Stomach (tissue), 8 donors: ENCODE measurements at regions not wholly inside any gene's neighbourhood (a gene's known extent, or its start where the extent isn't known, plus 50 kb on each side); places are given as distances from the start of the nearest gene placed in this dataset.

Experiments
- DNase-seq, 2 donors: peaks; one replicate each; pipeline versions ENCODE4 v3.0.0 to v3.0.0-alpha.2; 2013 to 2019
- H3K27ac ChIP-seq, 5 donors: fragments of 200-600 bp in 4 of 5; sonication (generic) in 4 of 5; one replicate each; pipeline ENCODE4 v1.5.1; 2013 to 2019; ENCODE audit warnings: mild to moderate bottlenecking in 1 of 5, moderate library complexity in 1 of 5
- H3K27me3 ChIP-seq, 3 donors: fragments of 200-600 bp; sonication (generic); one replicate each; pipeline ENCODE4 v1.5.1; 2017 to 2019; ENCODE audit warnings: mixed run types in 1 of 3
- H3K36me3 ChIP-seq, 4 donors: fragments of 200-600 bp; sonication (generic); 1 replicate in 3 of 4; 2 replicates in 1 of 4; pipeline ENCODE4 v1.5.1; 2016 to 2019
- H3K4me1 ChIP-seq, 4 donors: fragments of 200-600 bp; sonication (generic); one replicate each; pipeline ENCODE4 v1.5.1; 2016 to 2019
- H3K4me3 ChIP-seq, 4 donors: fragments of 200-600 bp; sonication (generic) in 3 of 4; one replicate each; pipeline ENCODE4 v1.5.1; 2016 to 2019; ENCODE audit warnings: mild to moderate bottlenecking in 1 of 4
- H3K9me3 ChIP-seq, 4 donors: fragments of 200-600 bp; sonication (generic); one replicate each; pipeline ENCODE4 v1.5.1; 2016 to 2019
- CTCF ChIP-seq, 7 experiments: fragments of 450-650 bp in 4 of 7; fragments of 200-600 bp in 3 of 7; sonication (generic) in 3 of 7; IDR thresholded peaks; one replicate each; pipeline ENCODE4 v1.5.1; 2016 to 2019; ENCODE audit warnings: antibody characterized with exemption in 7 of 7, control low read depth in 2 of 7, mild to moderate bottlenecking in 1 of 7
- EP300 ChIP-seq: sonication (generic); formaldehyde crosslinking; IDR thresholded peaks from one replicate; pipeline ENCODE4 v1.6.1; 2017; ENCODE audit warnings: antibody characterized with exemption
- POLR2A ChIP-seq, 4 donors: fragments of 450-650 bp; IDR thresholded peaks; one replicate each; pipeline ENCODE4 v1.6.1; 2016; ENCODE audit warnings: antibody characterized with exemption in 4 of 4, control low read depth in 2 of 4, mild to moderate bottlenecking in 1 of 4, moderate library complexity in 1 of 4
- POLR2AphosphoS5 ChIP-seq, 3 donors: sonication (generic); formaldehyde crosslinking; IDR thresholded peaks; one replicate each; pipeline ENCODE4 v1.6.1; 2016; ENCODE audit warnings: antibody characterized with exemption in 3 of 3
- WGBS, 5 donors: extraction: QIAGEN DNeasy Blood & Tissue Kit in 3 of 5; methylation state at CpG; one replicate each; pipeline versions ENCODE4 v1.1.5 to v1.1.7; 2013 to 2018; 5-methylcytosine and 5-hydroxymethylcytosine counted together
- intact Hi-C: fragments of 100-400 bp; cut with DNase I; formaldehyde crosslinking; loops from one replicate; pipeline ENCODE4 v1.15.1; 2023; ENCODE audit warnings: low total_unique reads
- donor health status: healthy with polysubstance abuse.
- donor health status: Bipolar disorder and iron deficiency.
- donor health status: healthy.

- intact Hi-C loops: no loop called here
- DNase-seq: no peak
- Histone ChIP-seq H3K27me3 (no peaks in the 10 kb centered on the region), H3K4me1 (peaks cover 0 to 12% (median 0%) of the 10 kb centered on the region in 4 donors), H3K9me3 (no peaks in the 10 kb centered on the region), H3K4me3 (no peak overlapping the region), H3K27ac (no peak overlapping the region), H3K36me3 (no peaks in the 10 kb centered on the region)
- 58 to 72% (median 60%) methylated on average over 5 of the region's 5 CpGs for WGBS, 5 donors
- TF ChIP-seq CTCF (IDR thresholded peaks at IDR 0.05) (no peak), EP300 (no peak), POLR2AphosphoS5 (IDR thresholded peaks at IDR 0.05) (no peak), POLR2A (IDR thresholded peaks at IDR 0.05) (no peak)
These were observed 78.2 kb upstream of the VEPH1 start for GRCh38 chr3:157581371-157581770.

GRCh38 chr3:157578181-157578580 lies 75.0 kb upstream of the VEPH1 start:
- no peak overlapping the region for H3K4me3 ChIP-seq
- no peaks in the 10 kb centered on the region for H3K36me3 ChIP-seq
- H3K27ac ChIP-seq: no peak overlapping the region
- intact Hi-C loops: no loop called here
- no peaks in the 10 kb centered on the region for H3K27me3 ChIP-seq
- no peaks in the 10 kb centered on the region for H3K9me3 ChIP-seq
- TF ChIP-seq CTCF (IDR thresholded peaks at IDR 0.05) (no peak), EP300 (no peak), POLR2A (IDR thresholded peaks at IDR 0.05) (no peak), POLR2AphosphoS5 (IDR thresholded peaks at IDR 0.05) (no peak)
- peaks cover 0 to 24% (median 0%) of the 10 kb centered on the region in 4 donors for H3K4me1 ChIP-seq
- no peak for DNase-seq
- WGBS, 5 donors: 60 to 87% (median 80%) methylated on average over 3 of the region's 3 CpGs

- H3K27me3 ChIP-seq: no peaks in the 10 kb centered on the region
- no peaks in the 10 kb centered on the region for H3K36me3 ChIP-seq
- no peak overlapping the region for H3K4me3 ChIP-seq
- no peaks in the 10 kb centered on the region for H3K9me3 ChIP-seq
- TF ChIP-seq POLR2A (IDR thresholded peaks at IDR 0.05): no peak
- intact Hi-C loops: no loop called here
- peak overlapping the region in 3 of 5 donors; percentile 29 to 65 (median 42) for H3K27ac ChIP-seq
- WGBS, 5 donors: 18 to 47% (median 33%) methylated on average over 3 of the region's 3 CpGs
- peaks cover 0 to 17% (median 3%) of the 10 kb centered on the region in 4 donors for H3K4me1 ChIP-seq
- DNase-seq: peak in 1 of 2 donors; percentile 15
These were observed 71.3 kb upstream of the VEPH1 start for GRCh38 chr3:157574531-157574930.

- H3K27ac ChIP-seq: peak overlapping the region in 2 of 5 donors; percentile 29 to 65
- no peak overlapping the region for H3K4me3 ChIP-seq
- H3K36me3 ChIP-seq: no peaks in the 10 kb centered on the region
- no peaks in the 10 kb centered on the region for H3K9me3 ChIP-seq
- intact Hi-C loops: no loop called here
- WGBS, 5 donors: 23 to 52% (median 30%) methylated on average over 1 of the region's 1 CpG
- DNase-seq: peak in 1 of 2 donors; percentile 8
- peaks cover 0 to 17% (median 3%) of the 10 kb centered on the region in 4 donors for H3K4me1 ChIP-seq
- no peaks in the 10 kb centered on the region for H3K27me3 ChIP-seq
- TF ChIP-seq POLR2AphosphoS5 (IDR thresholded peaks at IDR 0.05): peak in 1 of 3 donors; percentile 36
- TF ChIP-seq EP300: no peak
These were observed 70.7 kb upstream of the VEPH1 start for GRCh38 chr3:157573780-157574378.

GRCh38 chr3:157573281-157573680 lies 70.1 kb upstream of the VEPH1 start:
- DNase-seq: no peak
- intact Hi-C loops: no loop called here
- 58 to 83% (median 65%) methylated on average over 1 of the region's 1 CpG for WGBS, 5 donors

More at GRCh38 chr3:157573281-157573680, 70.1 kb upstream of the VEPH1 start:
- TF ChIP-seq POLR2A (IDR thresholded peaks at IDR 0.05) (no peak), POLR2AphosphoS5 (IDR thresholded peaks at IDR 0.05) (no peak), EP300 (no peak), CTCF (IDR thresholded peaks at IDR 0.05) (no peak)
- no peaks in the 10 kb centered on the region for H3K9me3 ChIP-seq
- H3K36me3 ChIP-seq: no peaks in the 10 kb centered on the region
- no peak overlapping the region for H3K4me3 ChIP-seq
- H3K27ac ChIP-seq: peak overlapping the region in 1 of 5 donors; percentile 65
- no peaks in the 10 kb centered on the region for H3K27me3 ChIP-seq
- H3K4me1 ChIP-seq: peaks cover 0 to 17% (median 3%) of the 10 kb centered on the region in 4 donors
